ENCODE measurements at regions not wholly inside any gene's neighbourhood (a gene's known extent, or its start where the extent isn't known, plus 50 kb on each side); places are given as distances from the start of the nearest gene placed in this dataset.

DNA sequence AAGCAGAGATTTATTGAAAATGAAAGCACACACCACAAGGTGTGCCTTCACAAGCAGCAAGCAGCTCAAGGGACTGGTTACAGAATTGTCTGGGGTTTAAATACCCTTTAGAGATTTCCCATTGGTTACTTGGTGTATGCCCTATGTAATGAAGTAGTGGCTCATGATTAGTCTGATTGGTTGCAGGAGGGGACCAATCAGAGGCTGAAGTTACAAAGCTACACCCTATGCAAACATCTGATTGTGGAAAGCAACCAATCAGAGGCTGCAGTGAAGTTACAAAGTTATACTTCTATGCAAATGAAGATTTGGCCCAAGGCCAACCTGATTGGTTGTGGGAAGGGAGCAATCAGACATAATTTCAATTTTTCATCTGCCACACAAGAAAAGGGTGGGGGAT, 119.9 kb downstream of the C9orf152 start:
- intact Hi-C loops (cut with DNase I, micrococcal nuclease) = no loop called here
- H3K27ac Mint-ChIP-seq = no peak overlapping the region
- H3K36me3 ChIP-seq (ENCODE audit: insufficient read depth, low read length) = no peaks in the 10 kb centered on the region
- H3K4me3 ChIP-seq (ENCODE audit: low read length) = no peak overlapping the region
- ChIA-PET CTCF (no interaction called here), POLR2A (no interaction called here)
- no peak for ATAC-seq (ENCODE audit: poor library complexity)
- no peak for DNase-seq
- H3K36me3 Mint-ChIP-seq (ENCODE audit: low read depth) = no peaks in the 10 kb centered on the region
- no peaks in the 10 kb centered on the region for H3K9me3 Mint-ChIP-seq
- TF ChIP-seq, protein P1, sequence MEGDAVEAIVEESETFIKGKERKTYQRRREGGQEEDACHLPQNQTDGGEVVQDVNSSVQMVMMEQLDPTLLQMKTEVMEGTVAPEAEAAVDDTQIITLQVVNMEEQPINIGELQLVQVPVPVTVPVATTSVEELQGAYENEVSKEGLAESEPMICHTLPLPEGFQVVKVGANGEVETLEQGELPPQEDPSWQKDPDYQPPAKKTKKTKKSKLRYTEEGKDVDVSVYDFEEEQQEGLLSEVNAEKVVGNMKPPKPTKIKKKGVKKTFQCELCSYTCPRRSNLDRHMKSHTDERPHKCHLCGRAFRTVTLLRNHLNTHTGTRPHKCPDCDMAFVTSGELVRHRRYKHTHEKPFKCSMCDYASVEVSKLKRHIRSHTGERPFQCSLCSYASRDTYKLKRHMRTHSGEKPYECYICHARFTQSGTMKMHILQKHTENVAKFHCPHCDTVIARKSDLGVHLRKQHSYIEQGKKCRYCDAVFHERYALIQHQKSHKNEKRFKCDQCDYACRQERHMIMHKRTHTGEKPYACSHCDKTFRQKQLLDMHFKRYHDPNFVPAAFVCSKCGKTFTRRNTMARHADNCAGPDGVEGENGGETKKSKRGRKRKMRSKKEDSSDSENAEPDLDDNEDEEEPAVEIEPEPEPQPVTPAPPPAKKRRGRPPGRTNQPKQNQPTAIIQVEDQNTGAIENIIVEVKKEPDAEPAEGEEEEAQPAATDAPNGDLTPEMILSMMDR (IDR thresholded peaks at IDR 0.05) = no peak
- H3K9me3 ChIP-seq (ENCODE audit: control insufficient read depth in 1 of 2, insufficient read depth in 1 of 2, low read length in 2 of 2) = no peaks in the 10 kb centered on the region
- no peak overlapping the region for H3K4me3 Mint-ChIP-seq
- H3K4me1 Mint-ChIP-seq (ENCODE audit: low read depth) = peaks cover 7% of the 10 kb centered on the region
- no peak overlapping the region for H3K27ac ChIP-seq (ENCODE audit: low read depth in 1 of 2, low read length in 2 of 2)
- no peaks in the 10 kb centered on the region for H3K27me3 Mint-ChIP-seq
- no peaks in the 10 kb centered on the region for H3K4me1 ChIP-seq (ENCODE audit: insufficient read depth, low read length)
- no peaks in the 10 kb centered on the region for H3K27me3 ChIP-seq (ENCODE audit: control insufficient read depth in 1 of 2, insufficient read depth in 2 of 2, low read length in 2 of 2)

DNA sequence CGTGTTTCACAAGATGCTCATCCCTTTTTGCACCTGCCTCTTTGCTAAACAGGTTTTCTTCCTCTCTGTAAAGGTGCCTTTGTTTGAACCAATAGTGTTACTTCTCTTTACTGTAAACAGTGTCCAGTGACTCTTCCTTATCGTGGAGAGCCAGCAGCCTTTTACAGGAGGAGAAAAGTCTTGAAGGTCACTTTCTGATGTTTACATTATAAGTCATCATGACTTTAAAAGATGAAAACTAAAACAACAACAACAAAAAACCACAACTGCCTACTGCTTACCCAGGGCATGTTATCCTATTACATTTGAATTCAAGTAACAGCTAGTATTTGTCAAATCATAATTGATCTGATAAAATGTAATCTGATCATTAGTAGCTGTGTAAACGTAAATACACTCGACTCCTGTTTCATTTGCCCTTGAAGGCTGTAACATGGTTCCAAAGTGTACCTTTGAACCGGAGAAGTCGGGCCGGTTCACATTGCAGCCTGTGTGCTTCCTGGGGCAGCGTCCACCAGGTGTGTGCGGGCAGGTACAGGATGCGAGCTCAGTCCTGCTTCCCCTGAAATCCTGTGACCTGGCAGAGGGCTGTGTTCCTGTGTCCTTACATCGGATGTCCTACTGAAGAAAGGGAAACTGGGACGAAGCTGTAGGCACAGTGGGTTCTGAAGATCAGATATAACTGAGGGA, 118.1 kb downstream of the C9orf152 start:
- Mint-ChIP-seq H3K4me3 (no peak overlapping the region), H3K27ac (no peak overlapping the region), H3K27me3 (no peaks in the 10 kb centered on the region), H3K9me3 (no peaks in the 10 kb centered on the region), H3K4me1 (ENCODE audit: low read depth) (peaks cover 7% of the 10 kb centered on the region), H3K36me3 (ENCODE audit: low read depth) (no peaks in the 10 kb centered on the region)
- ATAC-seq (ENCODE audit: poor library complexity) (no peak), DNase-seq (no peak)
- no peaks in the 10 kb centered on the region for H3K4me1 ChIP-seq (ENCODE audit: insufficient read depth, low read length)
- TF ChIP-seq, protein P1 (IDR thresholded peaks at IDR 0.05) = no peak
- CTCF ChIA-PET = no interaction called here
- H3K4me3 ChIP-seq (ENCODE audit: low read length) = no peak overlapping the region
- POLR2A ChIA-PET = no interaction called here
- intact Hi-C loops (cut with DNase I, micrococcal nuclease) = no loop called here
- no peak overlapping the region for H3K27ac ChIP-seq (ENCODE audit: low read depth in 1 of 2, low read length in 2 of 2)
- H3K27me3 ChIP-seq (ENCODE audit: control insufficient read depth in 1 of 2, insufficient read depth in 2 of 2, low read length in 2 of 2) = no peaks in the 10 kb centered on the region
- no peaks in the 10 kb centered on the region for H3K36me3 ChIP-seq (ENCODE audit: insufficient read depth, low read length)
- H3K9me3 ChIP-seq (ENCODE audit: control insufficient read depth in 1 of 2, insufficient read depth in 1 of 2, low read length in 2 of 2) = no peaks in the 10 kb centered on the region

DNA sequence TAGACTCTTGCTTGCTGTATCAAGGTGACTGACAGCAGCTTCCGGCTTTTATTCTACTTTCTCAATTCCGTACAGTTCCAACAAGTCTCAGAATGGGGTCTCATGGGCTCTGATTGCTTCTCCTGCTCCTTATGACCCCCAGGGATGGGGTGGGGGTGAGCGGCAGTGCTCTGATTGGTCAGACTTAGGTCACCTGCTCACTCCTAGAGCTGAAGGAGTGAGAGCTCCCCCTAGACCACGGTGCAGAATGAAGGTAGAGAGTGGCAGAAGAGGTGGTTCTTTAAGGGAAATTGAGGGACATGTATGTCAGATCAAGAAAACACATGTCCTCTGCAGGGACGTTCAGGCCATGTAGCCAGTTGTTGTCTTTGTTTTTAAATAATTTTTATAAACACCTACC, 115.2 kb downstream of the C9orf152 start:
- no peaks in the 10 kb centered on the region for H3K27me3 Mint-ChIP-seq
- H3K9me3 Mint-ChIP-seq = no peaks in the 10 kb centered on the region
- H3K36me3 ChIP-seq (ENCODE audit: insufficient read depth, low read length) = no peaks in the 10 kb centered on the region
- no peak for ATAC-seq (ENCODE audit: poor library complexity)
- POLR2A ChIA-PET = interaction anchor here (0.6 to 0.7 kb wide), 2 partner anchors 18 to 19 kb away, joined by 3 read pairs; no protein-coding TSS in a partner anchor
- H3K4me3 Mint-ChIP-seq = no peak overlapping the region
- DNase-seq = no peak
- no peak overlapping the region for H3K27ac ChIP-seq (ENCODE audit: low read depth in 1 of 2, low read length in 2 of 2)
- H3K9me3 ChIP-seq (ENCODE audit: control insufficient read depth in 1 of 2, insufficient read depth in 1 of 2, low read length in 2 of 2) = no peaks in the 10 kb centered on the region
- TF ChIP-seq, protein P1 (IDR thresholded peaks at IDR 0.05) = no peak
- H3K4me1 Mint-ChIP-seq (ENCODE audit: low read depth) = peaks cover 7% of the 10 kb centered on the region
- no peaks in the 10 kb centered on the region for H3K27me3 ChIP-seq (ENCODE audit: control insufficient read depth in 1 of 2, insufficient read depth in 2 of 2, low read length in 2 of 2)
- intact Hi-C loops (cut with DNase I, micrococcal nuclease) = no loop called here
- CTCF ChIA-PET = no interaction called here
- H3K27ac Mint-ChIP-seq = no peak overlapping the region
- no peaks in the 10 kb centered on the region for H3K36me3 Mint-ChIP-seq (ENCODE audit: low read depth)
- H3K4me1 ChIP-seq (ENCODE audit: insufficient read depth, low read length) = no peaks in the 10 kb centered on the region
- H3K4me3 ChIP-seq (ENCODE audit: low read length) = no peak overlapping the region
